ENCODE measurements at regions not wholly inside any gene's neighbourhood (a gene's known extent, or its start where the extent isn't known, plus 50 kb on each side); places are given as distances from the start of the nearest gene placed in this dataset.
"Not testable (repeated sequence)": the region's sequence is repeated elsewhere in the genome, so short reads cannot be mapped to it uniquely, and the experiment has no call there.

GRCh38 chr5:120923026-120923425 is 458.9 kb downstream of the PRR16 start:
- no peak for DNase-seq

DNA sequence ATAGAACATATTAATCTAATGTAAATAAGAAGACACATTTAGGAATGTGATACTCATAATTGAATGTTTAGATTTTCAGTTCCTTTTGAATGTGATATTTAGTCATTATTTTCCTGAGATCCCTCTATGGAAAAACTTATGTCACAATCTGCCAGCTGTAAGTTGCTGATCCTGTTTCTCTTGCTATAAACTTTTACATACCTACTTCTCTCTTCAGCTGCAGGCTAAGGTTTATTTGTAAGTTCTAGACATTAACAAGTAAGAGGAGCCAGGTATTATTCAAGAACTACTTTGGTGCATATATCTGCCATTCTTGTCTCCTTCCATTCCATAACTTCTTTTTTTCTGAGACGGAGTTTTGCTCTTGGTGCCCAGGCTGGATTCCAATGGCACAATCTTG is 462.4 kb downstream of the PRR16 start:
- DNase-seq: no peak

DNA sequence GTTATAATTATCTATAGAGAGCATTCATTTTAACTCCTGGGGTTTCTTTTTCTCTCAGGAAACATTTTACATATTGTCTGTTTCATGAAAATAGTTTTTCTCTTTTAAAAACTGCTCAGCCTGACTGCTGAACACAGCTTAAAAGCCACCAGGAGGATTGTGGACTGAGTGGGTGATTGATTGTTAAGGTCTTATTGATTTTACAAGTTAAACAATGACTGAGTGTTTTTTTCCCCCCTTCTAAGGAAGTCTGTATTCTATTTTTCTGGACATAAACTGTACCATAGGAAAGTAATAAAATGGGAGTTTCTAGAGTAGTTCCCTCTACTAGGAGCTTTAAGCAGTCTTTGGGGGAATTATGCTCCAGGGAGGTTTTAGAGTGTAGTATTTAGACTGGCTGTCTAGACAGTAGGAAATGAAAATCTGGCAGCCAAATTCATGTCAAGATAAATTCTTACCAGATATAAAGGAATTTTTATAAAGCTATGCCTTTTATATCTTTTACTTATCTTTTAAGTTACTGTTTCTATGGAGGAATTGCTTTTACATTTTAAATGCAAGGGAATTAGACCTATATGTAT is 463.9 kb downstream of the PRR16 start:
- no peak for DNase-seq

- no peak for DNase-seq
Observed at GRCh38 chr5:120932480-120932879, 468.4 kb downstream of the PRR16 start.

DNA sequence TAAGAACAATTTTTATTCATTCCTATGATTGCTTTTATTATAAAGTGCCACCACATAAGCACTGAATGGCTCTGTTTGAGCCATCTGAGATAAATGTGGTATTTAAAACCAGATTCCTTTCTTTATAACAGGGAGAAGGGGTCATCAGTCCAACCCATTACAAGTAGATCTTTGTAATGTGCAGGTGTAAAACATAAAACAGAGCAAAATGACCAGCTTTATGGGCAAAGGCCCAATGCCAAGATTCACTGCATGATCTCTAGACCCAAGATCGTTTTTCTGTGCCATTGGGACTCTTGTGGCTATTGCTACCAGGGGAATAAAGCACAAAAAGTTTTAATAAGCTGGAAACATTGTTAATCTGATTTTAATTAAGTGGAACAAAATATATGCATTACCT is 469.9 kb downstream of the PRR16 start:
- no peak for DNase-seq

DNA sequence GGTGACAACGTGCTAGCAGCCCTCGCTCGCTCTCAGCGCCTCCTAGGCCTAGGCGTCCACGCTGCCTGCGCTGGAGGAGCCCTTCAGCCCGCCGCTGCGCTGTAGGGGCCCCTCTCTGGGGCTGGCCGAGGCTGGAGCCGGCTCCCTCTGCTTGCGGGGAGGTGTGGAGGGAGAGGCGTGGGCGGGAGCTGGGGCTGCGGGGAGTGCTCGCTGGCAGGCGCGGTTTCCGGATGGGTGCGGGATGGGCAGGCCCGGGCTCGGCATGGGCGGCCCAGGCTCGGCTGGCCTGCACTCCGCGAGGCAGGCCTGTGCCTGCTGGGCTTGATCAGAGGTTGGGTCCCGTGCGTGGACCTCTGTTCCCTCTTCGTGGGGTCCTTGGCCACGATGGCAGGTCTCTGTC is 472.6 kb downstream of the PRR16 start:
- DNase-seq: no peak

DNA sequence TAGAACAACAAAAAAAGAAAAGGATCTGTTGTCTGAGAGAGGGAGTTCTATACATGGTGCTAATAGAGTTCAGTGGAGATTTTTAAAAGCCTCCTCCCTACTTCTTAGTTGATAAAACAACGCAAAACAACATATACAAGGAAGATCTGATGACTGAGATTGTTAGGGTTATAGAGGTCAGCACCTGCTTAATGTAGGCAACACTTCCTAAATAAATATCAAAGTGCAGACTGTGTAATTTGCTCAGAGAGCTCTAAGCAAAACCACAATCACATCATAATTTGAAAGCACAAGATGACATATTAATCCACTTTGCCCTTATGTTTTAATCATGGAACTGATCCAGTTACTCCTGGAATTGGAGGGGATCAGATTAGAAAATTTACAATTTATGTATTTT is 474.5 kb downstream of the PRR16 start:
- no peak for DNase-seq

GRCh38 chr5:120942596-120943350 is 478.7 kb downstream of the PRR16 start:
- DNase-seq: no peak

GRCh38 chr5:120949596-120949995 is 485.5 kb downstream of the PRR16 start:
- not testable (repeated sequence) for DNase-seq

DNA sequence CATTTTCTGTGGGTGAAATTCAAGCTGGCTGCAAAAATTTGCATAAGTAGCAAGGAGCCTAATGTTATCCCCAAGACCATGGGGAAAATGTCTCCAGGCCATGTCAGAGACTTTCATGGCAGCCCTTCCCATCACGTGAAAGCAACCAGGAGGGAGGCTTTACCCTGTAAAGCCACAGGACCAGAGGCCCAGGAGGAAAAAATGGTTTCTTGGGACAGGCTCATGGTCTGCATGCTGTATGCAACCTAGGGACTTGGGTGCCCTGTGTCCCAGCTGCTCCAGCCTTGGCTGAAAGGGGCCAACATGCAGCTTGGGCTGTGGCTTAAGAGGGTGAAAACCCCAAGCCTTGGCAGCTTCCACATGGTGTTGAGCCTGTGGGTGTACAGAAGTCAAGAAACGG is 489.3 kb downstream of the PRR16 start:
- DNase-seq: not testable (repeated sequence)

- DNase-seq: no peak
Observed at GRCh38 chr5:120954255-120954654, 490.2 kb downstream of the PRR16 start.

DNA sequence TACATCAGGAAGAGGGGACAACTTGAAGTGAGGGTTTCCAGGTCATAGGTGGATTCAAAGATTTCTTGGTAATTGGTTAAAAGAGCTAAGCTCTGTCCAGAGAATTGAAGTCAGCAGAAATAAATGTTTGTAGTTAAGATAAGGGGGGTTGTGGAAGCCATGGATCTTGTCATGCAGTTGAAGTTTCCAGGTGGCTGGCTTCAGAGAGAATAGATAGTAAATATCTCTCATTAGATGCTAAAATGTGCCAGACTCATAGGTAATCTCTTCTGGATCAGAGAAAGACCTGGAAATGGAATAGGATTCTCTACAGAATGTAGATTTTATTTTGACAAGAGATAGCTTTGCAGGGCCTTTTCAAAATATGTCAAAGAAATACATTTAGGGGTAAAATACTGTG is 491.7 kb downstream of the PRR16 start:
- DNase-seq: no peak

DNA sequence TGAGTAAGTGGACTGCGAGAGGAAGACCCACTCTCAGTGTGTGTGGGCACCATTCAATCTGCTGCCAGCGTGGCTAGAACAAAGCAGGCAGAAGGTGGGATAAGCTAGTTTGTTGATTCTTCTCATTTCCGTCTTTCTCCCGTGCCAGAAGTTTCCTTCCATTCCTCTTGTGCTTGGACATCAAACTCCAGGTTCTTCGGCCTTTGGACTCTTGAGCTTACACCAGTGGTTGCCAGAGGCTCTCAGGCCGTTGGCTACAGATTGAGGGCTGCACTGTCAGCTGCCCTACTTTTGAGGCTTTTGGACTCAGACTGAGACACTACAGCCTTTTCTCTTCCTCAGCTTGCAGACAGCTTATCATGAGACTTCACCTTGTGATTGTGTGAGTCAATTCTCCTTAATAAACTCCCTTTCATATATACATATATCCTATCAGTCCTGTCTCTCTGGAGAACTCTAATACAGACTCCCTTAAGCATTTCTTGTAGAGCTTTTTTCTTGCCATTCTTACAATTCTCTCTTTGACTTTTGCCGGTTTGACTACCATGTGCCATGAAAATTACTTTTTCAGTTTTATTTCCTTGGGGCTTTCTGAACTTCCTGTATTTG is 494.9 kb downstream of the PRR16 start:
- DNase-seq: no peak

DNA sequence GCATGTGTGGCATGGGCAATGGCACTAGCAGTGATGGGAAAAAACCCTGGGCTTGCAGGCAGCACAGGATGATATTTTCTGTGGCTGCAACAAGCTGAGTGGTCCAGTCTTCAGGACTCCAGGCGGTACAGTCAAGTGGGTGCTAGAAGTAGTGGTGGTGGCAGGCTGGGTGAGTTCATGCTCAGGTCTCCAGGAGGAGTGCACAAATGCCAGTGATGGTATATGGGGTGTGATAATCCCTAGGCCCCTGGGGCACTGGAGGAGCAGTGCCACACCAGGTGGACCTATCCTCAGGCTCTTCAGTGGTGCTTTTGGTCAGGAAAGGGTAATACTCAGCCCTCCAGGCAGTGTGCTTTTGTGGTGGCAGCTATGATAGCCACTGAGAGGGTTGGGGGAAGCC is 496.4 kb downstream of the PRR16 start:
- no peak for DNase-seq

DNA sequence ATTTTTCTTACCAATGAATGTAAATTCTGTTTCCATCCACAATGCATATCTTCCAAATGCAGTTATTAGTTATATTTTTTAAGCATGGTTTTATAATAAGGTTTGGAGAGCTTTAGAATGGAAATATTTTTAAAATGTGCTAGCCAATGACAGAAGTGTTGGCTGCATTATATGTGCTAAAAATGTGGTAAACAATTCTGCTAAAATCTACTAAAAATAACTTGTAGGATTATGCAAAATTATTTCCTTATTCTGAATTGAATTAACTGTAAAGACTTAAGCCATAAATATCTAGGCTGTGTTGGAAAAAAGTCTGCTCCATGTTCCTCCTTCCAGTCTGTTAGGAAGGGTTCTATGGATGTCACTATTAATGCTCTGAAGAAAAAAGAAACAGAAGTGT is 503.3 kb downstream of the PRR16 start:
- no peak for DNase-seq

DNA sequence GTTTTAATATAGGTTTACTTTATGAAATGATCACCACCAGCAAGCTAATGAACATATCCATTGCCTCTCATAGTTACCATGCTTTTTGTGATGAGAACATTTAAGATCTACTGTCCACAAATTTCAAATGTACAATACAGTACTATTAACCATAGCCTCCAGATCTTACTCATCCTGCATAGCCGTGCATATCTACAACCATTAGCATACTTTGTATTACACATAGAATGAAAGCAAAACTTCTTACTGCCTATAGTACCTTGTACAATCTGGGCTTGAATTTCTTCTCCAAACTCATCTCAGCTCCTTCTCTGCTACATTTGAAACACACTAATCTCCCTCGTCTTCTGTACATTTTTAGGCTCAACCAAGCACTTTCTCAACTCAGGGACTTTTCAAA is 510.6 kb downstream of the PRR16 start:
- DNase-seq: no peak

DNA sequence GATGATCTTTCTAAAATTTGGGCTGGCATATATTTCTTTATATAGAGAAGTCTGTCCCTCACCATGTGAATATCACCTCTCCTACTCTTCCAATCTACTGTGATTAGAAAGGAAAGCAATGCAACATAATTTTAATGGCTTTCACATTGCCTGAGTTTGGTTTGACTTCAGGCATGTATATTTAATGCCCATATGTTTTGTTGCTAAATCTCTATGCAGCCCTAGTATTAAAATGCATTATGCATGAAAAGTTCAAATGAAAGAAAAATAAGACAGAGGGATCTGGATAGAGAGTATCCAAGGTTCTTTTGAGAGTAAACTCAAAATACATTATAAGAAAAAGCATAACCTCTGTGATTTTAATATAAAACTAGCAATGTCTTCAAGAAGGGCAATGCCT is 518.3 kb downstream of the PRR16 start:
- no peak for DNase-seq

GRCh38 chr5:120985526-120985925 is 521.4 kb downstream of the PRR16 start:
- no peak for DNase-seq

DNA sequence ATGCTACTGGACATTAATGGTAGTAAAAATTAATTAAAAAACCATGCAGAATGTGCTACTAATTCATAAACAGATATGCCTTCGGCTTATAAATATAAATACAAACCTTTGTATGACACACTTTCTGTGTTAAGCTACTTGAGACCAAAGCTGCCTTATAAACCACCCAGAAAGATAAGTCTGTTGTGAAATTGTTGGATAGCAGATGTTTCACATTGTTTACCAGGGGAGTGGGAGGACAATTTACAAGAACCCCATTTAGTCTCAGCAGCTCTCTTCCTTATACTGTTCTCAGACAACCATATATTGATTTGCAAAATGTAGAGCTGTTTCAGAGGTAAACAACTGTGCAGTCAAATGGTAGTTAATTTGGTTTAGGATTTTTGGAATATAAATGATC is 524.4 kb downstream of the PRR16 start:
- no peak for DNase-seq

- DNase-seq: no peak
Observed at GRCh38 chr5:120988941-120989340, 524.8 kb downstream of the PRR16 start.

GRCh38 chr5:120991569-120991968 is 527.5 kb downstream of the PRR16 start:
- DNase-seq: no peak

- DNase-seq: no peak
Observed at GRCh38 chr5:120994112-120994511, 530.0 kb downstream of the PRR16 start.

DNA sequence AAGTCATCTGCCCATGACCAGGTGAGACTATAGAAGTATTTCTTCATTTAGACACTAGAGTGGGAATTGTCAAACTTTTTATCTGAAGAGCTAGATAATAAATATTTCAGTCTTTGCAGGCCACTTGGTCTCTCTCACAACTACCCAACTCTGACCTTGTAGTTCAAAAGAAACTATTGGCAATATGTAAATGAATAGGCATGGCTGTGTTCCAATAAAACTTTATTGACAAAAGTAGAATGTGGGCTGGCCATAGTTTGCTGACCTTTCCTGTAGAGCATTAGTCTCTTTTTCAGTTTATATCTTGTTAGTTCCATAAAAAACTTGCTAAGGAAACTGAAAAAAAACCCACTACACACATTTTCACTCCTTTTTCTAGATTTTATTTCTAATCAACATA is 535.5 kb downstream of the PRR16 start:
- DNase-seq: no peak

DNA sequence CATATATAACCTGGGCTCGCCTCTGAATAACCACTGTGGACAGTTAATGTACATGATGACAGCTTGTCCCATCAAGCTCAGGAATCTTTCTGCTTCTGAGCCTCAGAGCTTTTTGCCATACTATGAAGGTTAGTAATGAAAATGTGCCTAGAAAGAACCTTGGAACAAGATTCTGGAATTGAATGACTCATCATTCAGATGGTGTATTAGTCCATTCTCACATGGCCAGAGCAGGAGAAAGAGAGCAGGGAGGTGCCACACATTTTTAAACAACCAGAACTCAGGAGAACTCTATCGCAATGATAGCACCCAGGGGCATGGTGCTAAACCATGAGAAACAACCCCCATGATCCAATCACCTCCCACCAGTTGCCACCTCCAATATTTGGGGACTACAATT is 542.1 kb downstream of the PRR16 start:
- no peak for DNase-seq

DNA sequence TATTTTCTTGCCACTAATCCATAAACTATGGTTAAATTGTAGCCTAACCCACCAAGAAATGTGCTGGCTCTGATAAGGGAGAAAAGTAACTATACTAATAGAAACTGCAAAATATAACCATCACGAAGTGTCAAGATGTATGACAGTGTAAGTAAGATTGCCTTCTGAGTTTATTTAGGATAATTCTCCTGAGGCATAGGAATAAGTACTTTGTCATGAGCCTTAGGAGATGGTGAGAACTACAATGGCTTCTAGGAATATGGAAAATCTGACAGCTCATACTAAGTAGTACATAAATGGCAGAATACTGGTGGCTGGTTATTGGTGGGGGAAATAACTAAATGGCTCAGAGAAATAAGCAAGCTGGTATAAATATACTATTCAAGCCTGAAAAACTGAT is 543.9 kb downstream of the PRR16 start:
- DNase-seq: no peak
